IMR-90 (cell line): ENCODE measurements at regions not wholly inside any gene's neighbourhood (a gene's known extent, or its start where the extent isn't known, plus 50 kb on each side); places are given as distances from the start of the nearest gene placed in this dataset.

Experiments used
- ATAC-seq: fragments of 200-7000 bp; cut with Tn5 transposase; 2 replicates; pipeline ENCODE4 v1.9.1; 2020; ENCODE audit warnings: low read depth, mild to moderate bottlenecking, moderate library complexity
- BruUV-seq: library from RNA; stranded (reverse); fragments of 400-500 nt; replicated peaks from 2 replicates; lab custom pipeline; 2021; lab: Mats Ljungman, UMichigan
- CTCF ChIA-PET: fragments of 300-600 bp; formaldehyde crosslinking; extraction: SDS; loops from one replicate; lab custom pipeline; 2021; ENCODE audit warnings: antibody characterized with exemption; lab: Yijun Ruan, JAX
- POLR2A ChIA-PET: fragments of 300-600 bp; sonication (Branson Sonifier 250); formaldehyde crosslinking; loops from one replicate; lab custom pipeline; 2022; ENCODE audit warnings: antibody characterized with exemption; ENCODE audit not compliant: unreplicated experiment; lab: Charles Lee
- DNase-seq: peaks from one replicate; pipeline ENCODE4 v3.0.0; 2013
- H2AFZ ChIP-seq: replicated peaks from 2 replicates; pipeline ENCODE3; 2013; ENCODE audit warnings: low read length, mild to moderate bottlenecking; ENCODE audit not compliant: poor library complexity
- H2AK5ac ChIP-seq: 2 replicates; pipeline ENCODE4 v1.6.1; 2013; ENCODE audit warnings: low read depth, low read length, inconsistent platforms
- H2AK9ac ChIP-seq: replicated peaks from 2 replicates; pipeline ENCODE3; 2013; ENCODE audit warnings: mild to moderate bottlenecking, low read depth, low read length, moderate library complexity; ENCODE audit not compliant: poor library complexity
- H2BK120ac ChIP-seq: 2 replicates; pipeline ENCODE4 v1.6.1; 2013; ENCODE audit warnings: low read depth, low read length, inconsistent platforms
- H2BK15ac ChIP-seq: 3 replicates; pipeline ENCODE4 v1.6.1; 2013; ENCODE audit warnings: low read depth, low read length, inconsistent platforms
- H2BK20ac ChIP-seq: 2 replicates; pipeline ENCODE4 v1.6.1; 2013; ENCODE audit warnings: low read depth, mild to moderate bottlenecking, inconsistent platforms, low read length, moderate library complexity
- H2BK5ac ChIP-seq: 2 replicates; pipeline ENCODE4 v1.6.1; 2013; ENCODE audit warnings: mild to moderate bottlenecking, low read depth, low read length, inconsistent platforms; ENCODE audit not compliant: poor library complexity, severe bottlenecking
- H3K14ac ChIP-seq: replicated peaks from 2 replicates; pipeline ENCODE4 v1.6.1; 2013; ENCODE audit warnings: low read depth, low read length, inconsistent platforms
- H3K18ac ChIP-seq: 2 replicates; pipeline ENCODE4 v1.6.1; 2013; ENCODE audit warnings: low read depth, low read length, control low read depth
- H3K23ac ChIP-seq: 2 replicates; pipeline ENCODE4 v1.6.1; 2013; ENCODE audit warnings: low read depth, low read length, inconsistent platforms
- H3K27ac ChIP-seq: 2 replicates; pipeline ENCODE4 v1.5.1; 2013; ENCODE audit warnings: mild to moderate bottlenecking, control low read depth, low read length; ENCODE audit not compliant: insufficient read depth
- H3K27me3 ChIP-seq: 2 replicates; pipeline ENCODE4 v1.6.1; 2013; ENCODE audit warnings: low read length; ENCODE audit not compliant: control insufficient read depth, insufficient read depth
- H3K36me3 ChIP-seq: 2 replicates; pipeline ENCODE4 v1.6.1; 2013; ENCODE audit warnings: low read length, mixed read lengths; ENCODE audit not compliant: control insufficient read depth, insufficient read depth
- H3K4ac ChIP-seq: 2 replicates; pipeline ENCODE4 v1.6.1; 2013; ENCODE audit warnings: low read depth, low read length, inconsistent platforms
- H3K4me1 ChIP-seq: 2 replicates; pipeline ENCODE4 v1.6.1; 2013; ENCODE audit warnings: low read length, mixed read lengths; ENCODE audit not compliant: control insufficient read depth, insufficient read depth
- H3K4me2 ChIP-seq: 2 replicates; pipeline ENCODE4 v1.6.1; 2013; ENCODE audit warnings: low read depth, mild to moderate bottlenecking, control low read depth, low read length, moderate library complexity
- H3K4me3 ChIP-seq: 2 replicates; pipeline ENCODE4 v1.5.1; 2013; ENCODE audit warnings: low read depth, mild to moderate bottlenecking, control low read depth, low read length, moderate library complexity; ENCODE audit not compliant: insufficient read depth
- H3K56ac ChIP-seq: 2 replicates; pipeline ENCODE4 v1.6.1; 2013; ENCODE audit warnings: low read length, inconsistent platforms; ENCODE audit not compliant: insufficient read depth; ENCODE audit errors: extremely low read depth
- H3K79me1 ChIP-seq, 2 experiments: 2 replicates each; pipeline ENCODE4 v1.6.1; 2013; ENCODE audit warnings: low read length in 2 of 2, inconsistent platforms in 1 of 2, low read depth in 1 of 2
- H3K9ac ChIP-seq: 2 replicates; pipeline ENCODE4 v1.6.1; 2013; ENCODE audit warnings: low read depth, low read length, control low read depth
- H3K9me1 ChIP-seq: 2 replicates; pipeline ENCODE4 v1.6.1; 2013; ENCODE audit warnings: low read length, inconsistent platforms; ENCODE audit not compliant: insufficient read depth
- H3K9me3 ChIP-seq: 2 replicates; pipeline ENCODE4 v1.6.1; 2013; ENCODE audit warnings: low read length; ENCODE audit not compliant: control insufficient read depth, insufficient read depth
- H4K20me1 ChIP-seq: 2 replicates; pipeline ENCODE4 v1.6.1; 2013; ENCODE audit warnings: low read length, inconsistent platforms; ENCODE audit not compliant: insufficient read depth
- H4K5ac ChIP-seq: 2 replicates; pipeline ENCODE4 v1.6.1; 2013; ENCODE audit warnings: mild to moderate bottlenecking, low read depth, low read length, control low read depth
- H4K8ac ChIP-seq, 2 experiments: 2 replicates each; pipeline ENCODE4 v1.6.1; 2013; ENCODE audit warnings: low read depth in 2 of 2, low read length in 2 of 2, control low read depth in 1 of 2, inconsistent platforms in 1 of 2
- H4K91ac ChIP-seq: 2 replicates; pipeline ENCODE4 v1.6.1; 2013; ENCODE audit warnings: low read depth, low read length, inconsistent platforms; ENCODE audit not compliant: insufficient read depth
- BHLHE40 ChIP-seq: fragments of 150-350 bp; IDR thresholded peaks from 2 replicates; pipeline ENCODE4 v1.6.1; 2016; ENCODE audit warnings: mild to moderate bottlenecking, low read depth, low read length
- CHD1 ChIP-seq: IDR thresholded peaks from 2 replicates; pipeline ENCODE4 v1.6.1; 2012; ENCODE audit warnings: low read depth, low read length, improper control_type of control experiment
- FOS ChIP-seq: fragments of 150-350 bp; IDR thresholded peaks from 2 replicates; pipeline ENCODE4 v1.6.1; 2016; ENCODE audit warnings: low read depth, low read length
- MAFK ChIP-seq: IDR thresholded peaks from 2 replicates; pipeline ENCODE4 v1.6.1; 2012; ENCODE audit warnings: low read depth, low read length, improper control_type of control experiment
- MAZ ChIP-seq: IDR thresholded peaks from 2 replicates; pipeline ENCODE4 v1.6.1; 2012; ENCODE audit warnings: low read depth, mild to moderate bottlenecking, low read length, improper control_type of control experiment, moderate library complexity, borderline replicate concordance
- MXI1 ChIP-seq: IDR thresholded peaks from 2 replicates; pipeline ENCODE4 v1.6.1; 2012; ENCODE audit warnings: low read depth, mild to moderate bottlenecking, low read length, moderate library complexity, borderline replicate concordance
- NFE2L2 ChIP-seq: fragments of 150-350 bp; IDR thresholded peaks from 2 replicates; pipeline ENCODE4 v1.6.1; 2016; ENCODE audit warnings: low read depth, mild to moderate bottlenecking, low read length
- POLR2A ChIP-seq: IDR thresholded peaks from 2 replicates; pipeline ENCODE4 v1.6.1; 2012; ENCODE audit warnings: mild to moderate bottlenecking, low read depth, low read length
- RAD21 ChIP-seq: IDR thresholded peaks from 2 replicates; pipeline ENCODE4 v1.6.1; 2012; ENCODE audit warnings: low read length, improper control_type of control experiment
- RCOR1 ChIP-seq: IDR thresholded peaks from 2 replicates; pipeline ENCODE4 v1.6.1; 2012; ENCODE audit warnings: mild to moderate bottlenecking, low read length, improper control_type of control experiment; ENCODE audit not compliant: insufficient replicate concordance
- RFX5 ChIP-seq: IDR thresholded peaks from 2 replicates; pipeline ENCODE4 v1.8.0; 2012; ENCODE audit warnings: low read depth, mild to moderate bottlenecking, low read length, moderate library complexity
- WGBS, 2 experiments: methylation state at CpG; one replicate each; pipeline versions ENCODE4 v1.1.5 to v1.1.7; 2013; ENCODE audit warnings: missing lambda C conversion rate in 2 of 2; ENCODE audit not compliant: insufficient read length in 1 of 2; ENCODE audit errors: extremely low coverage in 2 of 2; 5-methylcytosine and 5-hydroxymethylcytosine counted together
- dilution Hi-C: fragments of 300-500 bp; cut with HindIII; formaldehyde crosslinking; loops from one replicate; pipeline ENCODE4 v1.14.3; 2018; ENCODE audit warnings: low sequenced_read_pairs; ENCODE audit not compliant: unreplicated experiment
- in situ Hi-C: fragments of 300-500 bp; cut with MboI; formaldehyde crosslinking; loops from 3 replicates; pipeline ENCODE4 v1.14.3; 2019; ENCODE audit warnings: low sequenced_read_pairs, inconsistent platforms, mixed read lengths
- intact Hi-C: fragments of 100-400 bp; cut with micrococcal nuclease; formaldehyde crosslinking; loops from 2 replicates; pipeline ENCODE4 v1.10.0; 2022
- TF ChIP-seq, protein P1 (sequence below): conservative IDR thresholded peaks from 2 replicates; pipeline ENCODE4 v1.5.1; 2012; ENCODE audit warnings: mild to moderate bottlenecking, low read depth, low read length, improper control_type of control experiment
- TF ChIP-seq, protein P2 (sequence below): fragments of 150-350 bp; IDR thresholded peaks from 2 replicates; pipeline ENCODE4 v1.6.1; 2017; ENCODE audit warnings: mild to moderate bottlenecking, antibody characterized with exemption, low read length, low read depth
- TF ChIP-seq, protein P3 (sequence below): fragments of 150-350 bp; IDR thresholded peaks from 2 replicates; pipeline ENCODE4 v1.6.1; 2016; ENCODE audit warnings: low read depth, mild to moderate bottlenecking, low read length, moderate library complexity, borderline replicate concordance

DNA sequence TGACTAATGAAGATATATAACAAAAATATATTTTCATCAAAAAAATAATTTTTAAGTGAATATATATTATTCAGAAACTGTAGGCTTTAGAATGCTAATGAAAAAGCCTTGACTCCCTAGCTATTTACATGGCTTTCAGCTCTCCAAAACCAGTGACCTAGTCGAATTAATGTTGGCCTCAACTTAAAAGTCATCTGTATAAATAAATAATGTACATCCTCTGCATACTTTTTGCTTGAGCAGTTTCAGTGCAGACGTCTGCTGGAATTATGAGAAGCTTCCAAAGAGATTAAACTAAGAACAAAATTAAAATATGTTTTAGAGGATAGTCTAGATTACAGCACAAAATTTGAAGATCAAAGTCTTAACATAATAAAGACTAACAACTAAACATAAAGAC lies 520.4 kb upstream of the ALCAM start:
- Histone ChIP-seq H4K91ac (no peak overlapping the region), H3K56ac (no peak overlapping the region), H3K79me1 (peaks cover 0 to 6% of the 10 kb centered on the region in 2 experiments; a peak in 1 of 4 replicates), H2BK5ac (peak overlapping the region; percentile 84), H3K27ac (no peak overlapping the region), H3K27me3 (no peaks in the 10 kb centered on the region), H4K5ac (no peak overlapping the region), H3K36me3 (no peaks in the 10 kb centered on the region), H4K20me1 (no peaks in the 10 kb centered on the region), H3K4ac (no peak overlapping the region), H3K18ac (no peak overlapping the region), H3K23ac (no peak overlapping the region), H2AK5ac (no peak overlapping the region), H4K8ac (no peak overlapping the region), H2BK15ac (no peak overlapping the region), H3K9me3 (peaks cover 4% of the 10 kb centered on the region), H2BK120ac (peak overlapping the region; percentile 10; the same call in 1 of the 2 replicates), H3K9ac (no peak overlapping the region), H2AFZ (no peak overlapping the region), H3K9me1 (no peaks in the 10 kb centered on the region), H2BK20ac (peak overlapping the region; percentile 34; the same call in 1 of the 2 replicates), H2AK9ac (no peak overlapping the region), H3K4me1 (peaks cover 6% of the 10 kb centered on the region), H3K4me3 (no peak overlapping the region), H3K4me2 (no peak overlapping the region), H3K14ac (no peak overlapping the region)
- intact Hi-C loops = no loop called here
- WGBS, 2 experiments = no CpG with 5 or more reads among the region's 2 CpGs
- BruUV-seq = no TSS peak
- peak; percentile 97 for ATAC-seq
- TF ChIP-seq RFX5 (no peak), MAZ (no peak), POLR2A (no peak), BHLHE40 (no peak), FOS (no peak; the same call in 1 of the 2 replicates), RCOR1 (no peak), CHD1 (no peak), MXI1 (no peak), RAD21 (no peak), MAFK (no peak), NFE2L2 (no peak)
- TF ChIP-seq, protein P1, sequence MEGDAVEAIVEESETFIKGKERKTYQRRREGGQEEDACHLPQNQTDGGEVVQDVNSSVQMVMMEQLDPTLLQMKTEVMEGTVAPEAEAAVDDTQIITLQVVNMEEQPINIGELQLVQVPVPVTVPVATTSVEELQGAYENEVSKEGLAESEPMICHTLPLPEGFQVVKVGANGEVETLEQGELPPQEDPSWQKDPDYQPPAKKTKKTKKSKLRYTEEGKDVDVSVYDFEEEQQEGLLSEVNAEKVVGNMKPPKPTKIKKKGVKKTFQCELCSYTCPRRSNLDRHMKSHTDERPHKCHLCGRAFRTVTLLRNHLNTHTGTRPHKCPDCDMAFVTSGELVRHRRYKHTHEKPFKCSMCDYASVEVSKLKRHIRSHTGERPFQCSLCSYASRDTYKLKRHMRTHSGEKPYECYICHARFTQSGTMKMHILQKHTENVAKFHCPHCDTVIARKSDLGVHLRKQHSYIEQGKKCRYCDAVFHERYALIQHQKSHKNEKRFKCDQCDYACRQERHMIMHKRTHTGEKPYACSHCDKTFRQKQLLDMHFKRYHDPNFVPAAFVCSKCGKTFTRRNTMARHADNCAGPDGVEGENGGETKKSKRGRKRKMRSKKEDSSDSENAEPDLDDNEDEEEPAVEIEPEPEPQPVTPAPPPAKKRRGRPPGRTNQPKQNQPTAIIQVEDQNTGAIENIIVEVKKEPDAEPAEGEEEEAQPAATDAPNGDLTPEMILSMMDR = no peak
- TF ChIP-seq, protein P2, sequence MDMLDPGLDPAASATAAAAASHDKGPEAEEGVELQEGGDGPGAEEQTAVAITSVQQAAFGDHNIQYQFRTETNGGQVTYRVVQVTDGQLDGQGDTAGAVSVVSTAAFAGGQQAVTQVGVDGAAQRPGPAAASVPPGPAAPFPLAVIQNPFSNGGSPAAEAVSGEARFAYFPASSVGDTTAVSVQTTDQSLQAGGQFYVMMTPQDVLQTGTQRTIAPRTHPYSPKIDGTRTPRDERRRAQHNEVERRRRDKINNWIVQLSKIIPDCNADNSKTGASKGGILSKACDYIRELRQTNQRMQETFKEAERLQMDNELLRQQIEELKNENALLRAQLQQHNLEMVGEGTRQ = no peak
- TF ChIP-seq, protein P3, sequence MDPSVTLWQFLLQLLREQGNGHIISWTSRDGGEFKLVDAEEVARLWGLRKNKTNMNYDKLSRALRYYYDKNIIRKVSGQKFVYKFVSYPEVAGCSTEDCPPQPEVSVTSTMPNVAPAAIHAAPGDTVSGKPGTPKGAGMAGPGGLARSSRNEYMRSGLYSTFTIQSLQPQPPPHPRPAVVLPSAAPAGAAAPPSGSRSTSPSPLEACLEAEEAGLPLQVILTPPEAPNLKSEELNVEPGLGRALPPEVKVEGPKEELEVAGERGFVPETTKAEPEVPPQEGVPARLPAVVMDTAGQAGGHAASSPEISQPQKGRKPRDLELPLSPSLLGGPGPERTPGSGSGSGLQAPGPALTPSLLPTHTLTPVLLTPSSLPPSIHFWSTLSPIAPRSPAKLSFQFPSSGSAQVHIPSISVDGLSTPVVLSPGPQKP = no peak
- CTCF ChIA-PET = no interaction called here
- dilution Hi-C loops = no loop called here
- in situ Hi-C loops = no loop called here
- POLR2A ChIA-PET = interaction anchor here (0.6 kb wide), 1 partner anchor 21 kb away, joined by 4 read pairs; no protein-coding TSS in a partner anchor
- DNase-seq = peak; percentile 90
